ENCODE measurements at regions not wholly inside any gene's neighbourhood (a gene's known extent, or its start where the extent isn't known, plus 50 kb on each side); places are given as distances from the start of the nearest gene placed in this dataset.

DNA sequence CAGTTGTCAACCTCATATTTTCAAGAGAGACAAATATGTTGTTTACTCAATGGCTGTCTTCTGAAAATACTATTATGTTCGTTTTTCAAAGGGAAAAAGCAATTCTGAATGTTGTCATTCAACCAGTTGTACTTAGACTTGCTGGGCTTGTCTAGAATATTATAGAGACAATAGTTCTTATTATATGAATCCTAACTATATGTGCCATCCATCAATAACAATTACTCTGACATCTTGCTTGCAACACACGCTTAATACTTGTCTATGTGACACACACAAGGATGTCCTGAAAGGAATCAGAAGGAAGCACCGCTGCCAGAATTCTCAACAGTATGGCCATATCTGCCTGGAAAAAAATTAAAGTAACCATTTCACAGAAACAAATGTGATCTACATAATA lies 283.3 kb upstream of the NRSN1 start:
- TF ChIP-seq, protein P1, sequence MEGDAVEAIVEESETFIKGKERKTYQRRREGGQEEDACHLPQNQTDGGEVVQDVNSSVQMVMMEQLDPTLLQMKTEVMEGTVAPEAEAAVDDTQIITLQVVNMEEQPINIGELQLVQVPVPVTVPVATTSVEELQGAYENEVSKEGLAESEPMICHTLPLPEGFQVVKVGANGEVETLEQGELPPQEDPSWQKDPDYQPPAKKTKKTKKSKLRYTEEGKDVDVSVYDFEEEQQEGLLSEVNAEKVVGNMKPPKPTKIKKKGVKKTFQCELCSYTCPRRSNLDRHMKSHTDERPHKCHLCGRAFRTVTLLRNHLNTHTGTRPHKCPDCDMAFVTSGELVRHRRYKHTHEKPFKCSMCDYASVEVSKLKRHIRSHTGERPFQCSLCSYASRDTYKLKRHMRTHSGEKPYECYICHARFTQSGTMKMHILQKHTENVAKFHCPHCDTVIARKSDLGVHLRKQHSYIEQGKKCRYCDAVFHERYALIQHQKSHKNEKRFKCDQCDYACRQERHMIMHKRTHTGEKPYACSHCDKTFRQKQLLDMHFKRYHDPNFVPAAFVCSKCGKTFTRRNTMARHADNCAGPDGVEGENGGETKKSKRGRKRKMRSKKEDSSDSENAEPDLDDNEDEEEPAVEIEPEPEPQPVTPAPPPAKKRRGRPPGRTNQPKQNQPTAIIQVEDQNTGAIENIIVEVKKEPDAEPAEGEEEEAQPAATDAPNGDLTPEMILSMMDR (IDR thresholded peaks at IDR 0.05) = no peak
- no peak for TF ChIP-seq POLR2A (IDR thresholded peaks at IDR 0.05)
